ENCODE measurements at regions not wholly inside any gene's neighbourhood (a gene's known extent, or its start where the extent isn't known, plus 50 kb on each side); places are given as distances from the start of the nearest gene placed in this dataset.

GRCh38 chr5:145124806-145125205 lies 710.3 kb downstream of the PRELID2 start:
- H3K36me3 ChIP-seq, result no peaks in the 10 kb centered on the region
- no peaks in the 10 kb centered on the region for H3K27me3 ChIP-seq
- no peak for TF ChIP-seq CTCF (IDR thresholded peaks at IDR 0.05)
- H3K9me3 ChIP-seq, result no peaks in the 10 kb centered on the region
- no peak overlapping the region for H3K27ac ChIP-seq
- DNase-seq (ENCODE audit: low spot score), result no peak
- H3K4me1 ChIP-seq, result no peaks in the 10 kb centered on the region
- no peak overlapping the region for H3K4me3 ChIP-seq

GRCh38 chr5:145118611-145119010 lies 716.5 kb downstream of the PRELID2 start:
- Histone ChIP-seq H3K4me3 (no peak overlapping the region), H3K27ac (no peak overlapping the region), H3K27me3 (no peaks in the 10 kb centered on the region), H3K9me3 (no peaks in the 10 kb centered on the region), H3K36me3 (no peaks in the 10 kb centered on the region), H3K4me1 (no peaks in the 10 kb centered on the region)
- TF ChIP-seq CTCF (IDR thresholded peaks at IDR 0.05), result no peak
- DNase-seq (ENCODE audit: low spot score), result no peak

- Histone ChIP-seq H3K9me3 (no peaks in the 10 kb centered on the region), H3K36me3 (no peaks in the 10 kb centered on the region), H3K4me1 (no peaks in the 10 kb centered on the region), H3K27me3 (no peaks in the 10 kb centered on the region), H3K4me3 (no peak overlapping the region), H3K27ac (no peak overlapping the region)
- TF ChIP-seq CTCF (IDR thresholded peaks at IDR 0.05), result no peak
- DNase-seq (ENCODE audit: low spot score), result no peak
These were observed 717.0 kb downstream of the PRELID2 start for GRCh38 chr5:145118127-145118526.

- no peak for TF ChIP-seq CTCF (IDR thresholded peaks at IDR 0.05)
- no peak for DNase-seq (ENCODE audit: low spot score)
- Histone ChIP-seq H3K27ac (no peak overlapping the region), H3K4me1 (no peaks in the 10 kb centered on the region), H3K27me3 (no peaks in the 10 kb centered on the region), H3K4me3 (no peak overlapping the region), H3K9me3 (no peaks in the 10 kb centered on the region), H3K36me3 (no peaks in the 10 kb centered on the region)
These were observed 717.9 kb downstream of the PRELID2 start for GRCh38 chr5:145117285-145117684.

GRCh38 chr5:145111420-145111819 lies 723.7 kb downstream of the PRELID2 start:
- H3K36me3 ChIP-seq, result no peaks in the 10 kb centered on the region
- TF ChIP-seq CTCF (IDR thresholded peaks at IDR 0.05), result no peak
- H3K27ac ChIP-seq, result no peak overlapping the region
- no peak overlapping the region for H3K4me3 ChIP-seq
- no peaks in the 10 kb centered on the region for H3K9me3 ChIP-seq
- no peaks in the 10 kb centered on the region for H3K4me1 ChIP-seq
- H3K27me3 ChIP-seq, result no peaks in the 10 kb centered on the region
- DNase-seq (ENCODE audit: low spot score), result no peak

- H3K9me3 ChIP-seq, result no peaks in the 10 kb centered on the region
- no peaks in the 10 kb centered on the region for H3K4me1 ChIP-seq
- no peak overlapping the region for H3K27ac ChIP-seq
- H3K36me3 ChIP-seq, result no peaks in the 10 kb centered on the region
- TF ChIP-seq CTCF (IDR thresholded peaks at IDR 0.05), result no peak
- no peak for DNase-seq (ENCODE audit: low spot score)
- H3K4me3 ChIP-seq, result no peak overlapping the region
- H3K27me3 ChIP-seq, result no peaks in the 10 kb centered on the region
These were observed 724.3 kb downstream of the PRELID2 start for GRCh38 chr5:145110834-145111233.

All from right atrium auricular region (tissue), 2 donors.